Thymus (tissue), 11 donors: ENCODE measurements at regions not wholly inside any gene's neighbourhood (a gene's known extent, or its start where the extent isn't known, plus 50 kb on each side); places are given as distances from the start of the nearest gene placed in this dataset.

Source experiments
- DNase-seq, 9 donors: peaks; one replicate each; pipeline ENCODE4 v3.0.0-alpha.2; 2013; ENCODE audit warnings: low spot score in 9 of 9, low read depth in 6 of 9, missing footprints in 1 of 9
- H3K27ac ChIP-seq, 2 donors: one replicate each; pipeline ENCODE4 v1.5.1; 2013; ENCODE audit warnings: control low read depth in 1 of 2, low read depth in 1 of 2, low read length in 1 of 2, mild to moderate bottlenecking in 1 of 2, moderate library complexity in 1 of 2
- H3K27me3 ChIP-seq, 2 donors: one replicate each; pipeline ENCODE4 v1.5.1; 2013; ENCODE audit warnings: low read length in 1 of 2; ENCODE audit not compliant: control insufficient read depth in 2 of 2, insufficient read depth in 1 of 2
- H3K36me3 ChIP-seq, 2 donors: one replicate each; pipeline ENCODE4 v1.5.1; 2013; ENCODE audit warnings: low read length in 1 of 2, mild to moderate bottlenecking in 1 of 2, moderate library complexity in 1 of 2; ENCODE audit not compliant: control insufficient read depth in 2 of 2, insufficient read depth in 2 of 2
- H3K4me1 ChIP-seq, 2 donors: one replicate each; pipeline ENCODE4 v1.5.1; 2013; ENCODE audit warnings: low read length in 2 of 2; ENCODE audit not compliant: control insufficient read depth in 2 of 2, insufficient read depth in 2 of 2
- H3K4me3 ChIP-seq, 2 donors: one replicate each; pipeline ENCODE4 v1.5.1; 2013; ENCODE audit warnings: low read length in 2 of 2, control low read depth in 1 of 2, mild to moderate bottlenecking in 1 of 2
- H3K9me3 ChIP-seq, 2 donors: one replicate each; pipeline ENCODE4 v1.5.1; 2013; ENCODE audit warnings: low read length in 1 of 2, mild to moderate bottlenecking in 1 of 2; ENCODE audit not compliant: control insufficient read depth in 2 of 2, insufficient read depth in 1 of 2
- WGBS: extraction: QIAGEN DNeasy Blood & Tissue Kit; methylation state at CpG from one replicate; pipeline ENCODE4 v1.1.7; 2013; 5-methylcytosine and 5-hydroxymethylcytosine counted together
- donor health status: healthy.

DNA sequence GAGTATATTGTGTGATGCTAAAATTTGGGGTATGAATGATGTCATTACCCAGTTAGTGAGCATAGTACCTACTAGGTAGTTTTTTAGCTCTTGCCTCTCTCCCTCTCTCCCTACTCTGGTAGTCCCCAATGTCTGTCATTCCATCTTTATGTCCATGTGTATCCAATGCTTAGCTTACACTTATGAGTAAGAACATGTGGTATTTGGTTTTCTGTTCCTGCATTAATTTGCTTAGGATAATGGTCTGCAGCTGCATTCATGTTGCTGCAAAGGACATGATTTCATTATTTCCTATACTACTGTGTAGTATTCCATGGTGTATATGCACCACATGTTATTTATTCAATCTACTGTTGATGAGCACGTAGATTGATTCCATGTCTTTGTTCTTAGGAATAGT lies 54.4 kb upstream of the NEGR1 start:
- H3K36me3 ChIP-seq = no peaks in the 10 kb centered on the region
- no peaks in the 10 kb centered on the region for H3K9me3 ChIP-seq
- H3K4me1 ChIP-seq = no peaks in the 10 kb centered on the region
- H3K27ac ChIP-seq = no peak overlapping the region
- H3K27me3 ChIP-seq = no peaks in the 10 kb centered on the region
- DNase-seq = no peak
- no CpG with 5 or more reads among the region's 1 CpG for WGBS
- H3K4me3 ChIP-seq = no peak overlapping the region
